ENCODE measurements at regions not wholly inside any gene's neighbourhood (a gene's known extent, or its start where the extent isn't known, plus 50 kb on each side); places are given as distances from the start of the nearest gene placed in this dataset.

DNA sequence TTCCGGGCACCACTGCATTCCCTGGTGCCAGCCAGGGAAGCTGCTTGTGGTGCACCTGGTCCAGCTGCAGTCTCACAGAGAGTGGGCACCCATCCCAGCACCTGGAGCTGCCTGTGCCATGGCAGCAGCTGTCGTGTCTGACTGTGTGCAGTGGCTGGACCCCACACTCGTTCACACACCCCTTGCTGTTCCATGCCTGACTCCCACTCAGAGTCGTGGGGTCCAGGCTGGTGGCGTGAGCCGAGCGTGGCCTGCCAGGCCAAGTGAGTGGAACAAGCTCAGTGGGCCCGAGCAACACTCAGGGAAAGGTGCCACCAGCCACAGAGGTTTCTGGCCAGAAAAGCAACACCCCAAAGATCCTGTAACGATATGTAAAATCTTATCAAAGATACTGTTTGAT is 97.2 kb upstream of the KCNK1 start:
- Histone ChIP-seq H3K4me3 (no peak overlapping the region), H3K27ac (no peak overlapping the region), H3K4me1 (no peaks in the 10 kb centered on the region), H3K27me3 (peaks cover 0 to 3% (median 0%) of the 10 kb centered on the region in 7 donors), H3K36me3 (no peaks in the 10 kb centered on the region), H3K9me3 (no peaks in the 10 kb centered on the region)
- no peak for DNase-seq
- intact Hi-C loops (cut with DNase I) = loop anchor here in 7 of 10 donors (2.0 to 10.0 kb wide), 3 partner anchors 274 to 278 kb away; no protein-coding TSS in a partner anchor
- no peak for ATAC-seq
- 78 to 84% methylated on average over 9 of the region's 9 CpGs for WGBS, 2 donors
- TF ChIP-seq, protein P1, sequence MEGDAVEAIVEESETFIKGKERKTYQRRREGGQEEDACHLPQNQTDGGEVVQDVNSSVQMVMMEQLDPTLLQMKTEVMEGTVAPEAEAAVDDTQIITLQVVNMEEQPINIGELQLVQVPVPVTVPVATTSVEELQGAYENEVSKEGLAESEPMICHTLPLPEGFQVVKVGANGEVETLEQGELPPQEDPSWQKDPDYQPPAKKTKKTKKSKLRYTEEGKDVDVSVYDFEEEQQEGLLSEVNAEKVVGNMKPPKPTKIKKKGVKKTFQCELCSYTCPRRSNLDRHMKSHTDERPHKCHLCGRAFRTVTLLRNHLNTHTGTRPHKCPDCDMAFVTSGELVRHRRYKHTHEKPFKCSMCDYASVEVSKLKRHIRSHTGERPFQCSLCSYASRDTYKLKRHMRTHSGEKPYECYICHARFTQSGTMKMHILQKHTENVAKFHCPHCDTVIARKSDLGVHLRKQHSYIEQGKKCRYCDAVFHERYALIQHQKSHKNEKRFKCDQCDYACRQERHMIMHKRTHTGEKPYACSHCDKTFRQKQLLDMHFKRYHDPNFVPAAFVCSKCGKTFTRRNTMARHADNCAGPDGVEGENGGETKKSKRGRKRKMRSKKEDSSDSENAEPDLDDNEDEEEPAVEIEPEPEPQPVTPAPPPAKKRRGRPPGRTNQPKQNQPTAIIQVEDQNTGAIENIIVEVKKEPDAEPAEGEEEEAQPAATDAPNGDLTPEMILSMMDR (IDR thresholded peaks at IDR 0.05) = no peak

- intact Hi-C loops (cut with DNase I) = loop anchor here in 7 of 10 donors (1.0 to 10.0 kb wide), 3 partner anchors 273 to 276 kb away; no protein-coding TSS in a partner anchor
- 57 to 64% methylated on average over 3 of the region's 3 CpGs for whole genome bisulfite sequencing, 2 donors
- Histone ChIP-seq H3K27ac (no peak overlapping the region), H3K27me3 (peaks cover 0 to 3% (median 0%) of the 10 kb centered on the region in 7 donors), H3K36me3 (no peaks in the 10 kb centered on the region), H3K4me3 (no peak overlapping the region), H3K9me3 (no peaks in the 10 kb centered on the region), H3K4me1 (no peaks in the 10 kb centered on the region)
- no peak for DNase-seq
- no peak for ATAC-seq
- TF ChIP-seq, protein P1 (IDR thresholded peaks at IDR 0.05) = peak; percentile 12 to 59 (median 50)
These were observed 95.6 kb upstream of the KCNK1 start for GRCh38 chr1:233518344-233518743.

GRCh38 chr1:233520261-233521191 is 93.4 kb upstream of the KCNK1 start:
- ATAC-seq (no peak), DNase-seq (no peak)
- Histone ChIP-seq H3K27ac (no peak overlapping the region), H3K27me3 (peaks cover 0 to 3% (median 0%) of the 10 kb centered on the region in 7 donors), H3K4me3 (no peak overlapping the region), H3K9me3 (no peaks in the 10 kb centered on the region), H3K4me1 (no peaks in the 10 kb centered on the region), H3K36me3 (no peaks in the 10 kb centered on the region)
- intact Hi-C loops (cut with DNase I) = no loop called here
- 69 to 77% methylated on average over 8 of the region's 8 CpGs for WGBS, 2 donors
- TF ChIP-seq, protein P1 (IDR thresholded peaks at IDR 0.05) = no peak

GRCh38 chr1:233523047-233523446 is 90.9 kb upstream of the KCNK1 start:
- TF ChIP-seq, protein P1 (IDR thresholded peaks at IDR 0.05) = no peak
- ATAC-seq = no peak
- intact Hi-C loops (cut with DNase I) = no loop called here
- 37 to 42% methylated on average over 2 of the region's 2 CpGs for WGBS, 2 donors
- DNase-seq = no peak
- no peaks in the 10 kb centered on the region for H3K9me3 ChIP-seq
- no peak overlapping the region for H3K27ac ChIP-seq
- H3K27me3 ChIP-seq = no peaks in the 10 kb centered on the region
- no peaks in the 10 kb centered on the region for H3K4me1 ChIP-seq
- no peak overlapping the region for H3K4me3 ChIP-seq
- H3K36me3 ChIP-seq = no peaks in the 10 kb centered on the region
